WI38 (cell line): ENCODE measurements at regions not wholly inside any gene's neighbourhood (a gene's known extent, or its start where the extent isn't known, plus 50 kb on each side); places are given as distances from the start of the nearest gene placed in this dataset.
"Not testable (repeated sequence)": the region's sequence is repeated elsewhere in the genome, so short reads cannot be mapped to it uniquely, and the experiment has no call there.

Experiments
- H3K4me3 ChIP-seq: 2 replicates; pipeline ENCODE4 v1.5.1; 2011; ENCODE audit warnings: low read depth, mild to moderate bottlenecking, control low read depth, low read length
- TF ChIP-seq, protein P1 (sequence below): IDR thresholded peaks from 2 replicates; pipeline ENCODE4 v1.5.1; 2012; ENCODE audit warnings: low read depth, mild to moderate bottlenecking, control low read depth, low read length

DNA sequence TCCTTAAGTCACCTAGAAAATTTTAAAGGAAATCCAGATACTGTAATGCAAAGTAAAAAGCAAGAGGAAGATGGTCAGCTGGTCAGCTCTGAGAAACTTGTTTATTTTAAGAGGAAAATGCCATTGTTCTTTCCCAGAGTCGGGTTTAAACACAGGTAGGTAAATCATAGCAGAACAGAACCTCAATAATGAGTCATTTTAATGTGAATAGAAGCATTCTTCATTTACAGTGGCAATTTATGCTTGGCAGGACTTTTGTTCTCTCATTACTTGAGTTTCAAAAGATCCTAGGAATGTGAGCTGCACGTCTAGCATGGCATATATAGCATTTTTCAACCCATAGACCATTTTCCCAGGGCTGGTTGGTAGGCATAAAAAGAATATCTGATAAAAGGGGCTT is 132.3 kb downstream of the LIG4 start:
- no peak overlapping the region for H3K4me3 ChIP-seq
- TF ChIP-seq, protein P1, sequence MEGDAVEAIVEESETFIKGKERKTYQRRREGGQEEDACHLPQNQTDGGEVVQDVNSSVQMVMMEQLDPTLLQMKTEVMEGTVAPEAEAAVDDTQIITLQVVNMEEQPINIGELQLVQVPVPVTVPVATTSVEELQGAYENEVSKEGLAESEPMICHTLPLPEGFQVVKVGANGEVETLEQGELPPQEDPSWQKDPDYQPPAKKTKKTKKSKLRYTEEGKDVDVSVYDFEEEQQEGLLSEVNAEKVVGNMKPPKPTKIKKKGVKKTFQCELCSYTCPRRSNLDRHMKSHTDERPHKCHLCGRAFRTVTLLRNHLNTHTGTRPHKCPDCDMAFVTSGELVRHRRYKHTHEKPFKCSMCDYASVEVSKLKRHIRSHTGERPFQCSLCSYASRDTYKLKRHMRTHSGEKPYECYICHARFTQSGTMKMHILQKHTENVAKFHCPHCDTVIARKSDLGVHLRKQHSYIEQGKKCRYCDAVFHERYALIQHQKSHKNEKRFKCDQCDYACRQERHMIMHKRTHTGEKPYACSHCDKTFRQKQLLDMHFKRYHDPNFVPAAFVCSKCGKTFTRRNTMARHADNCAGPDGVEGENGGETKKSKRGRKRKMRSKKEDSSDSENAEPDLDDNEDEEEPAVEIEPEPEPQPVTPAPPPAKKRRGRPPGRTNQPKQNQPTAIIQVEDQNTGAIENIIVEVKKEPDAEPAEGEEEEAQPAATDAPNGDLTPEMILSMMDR: no peak

DNA sequence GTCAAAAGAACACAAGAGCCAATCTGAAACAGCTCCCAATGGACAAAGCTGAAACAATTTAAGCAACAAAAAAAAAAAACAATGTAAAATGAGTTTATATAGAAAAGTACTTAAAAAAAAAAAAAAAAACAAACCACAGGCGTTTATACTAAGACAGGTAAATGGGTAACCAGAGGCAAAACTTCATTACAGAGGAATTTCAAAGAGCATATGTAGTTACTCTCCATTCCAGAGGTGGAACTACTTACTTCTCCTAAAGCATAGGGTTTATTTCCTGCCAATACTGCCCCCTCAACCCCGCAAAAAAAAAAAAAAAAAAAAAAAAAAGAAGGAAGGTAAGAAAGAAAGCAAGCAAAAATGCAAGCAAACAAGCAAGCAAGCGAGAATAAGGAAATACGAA is 132.9 kb downstream of the LIG4 start:
- TF ChIP-seq, protein P1: no peak
- no peak overlapping the region for H3K4me3 ChIP-seq

DNA sequence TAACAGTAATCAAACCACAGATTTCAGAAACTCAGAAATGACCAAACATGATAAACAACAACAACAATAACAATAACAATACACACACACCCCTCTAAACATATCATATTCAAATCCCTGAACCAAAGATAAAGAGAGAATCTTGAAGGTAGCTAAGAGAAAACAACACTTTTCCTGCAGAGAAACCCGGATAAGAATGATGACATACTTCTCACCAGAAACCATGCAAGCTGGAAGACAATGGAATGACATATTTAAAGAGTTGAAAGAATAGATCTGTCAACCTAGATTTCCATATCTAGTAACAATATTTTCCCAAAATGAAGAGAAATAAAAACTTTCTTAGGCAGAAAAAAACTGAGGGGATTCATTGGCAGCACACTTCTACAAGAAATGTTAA is 138.1 kb downstream of the LIG4 start:
- H3K4me3 ChIP-seq: no peak overlapping the region
- TF ChIP-seq, protein P1: no peak

DNA sequence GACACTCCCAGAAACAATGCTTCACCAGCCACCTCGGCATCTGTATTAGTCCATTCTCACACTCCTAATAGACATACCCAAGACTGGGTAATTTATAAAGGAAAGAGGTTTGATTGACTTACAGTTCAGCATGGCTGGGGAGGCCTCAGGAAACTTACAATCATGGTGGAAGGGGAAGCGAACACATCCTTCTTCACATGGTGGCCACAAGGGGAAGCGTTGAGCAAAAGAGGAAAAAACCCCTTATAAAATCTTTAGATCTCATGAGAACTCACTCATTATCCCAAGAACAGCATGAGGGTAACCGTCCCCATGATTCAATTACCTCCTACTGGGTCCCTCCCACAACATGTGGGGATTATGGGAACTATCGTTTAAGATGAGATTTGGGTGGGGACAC is 140.9 kb downstream of the LIG4 start:
- TF ChIP-seq, protein P1: 0 out of 2 replicates have a peak, but pooled peaks have one; percentile 25
- H3K4me3 ChIP-seq: not testable (repeated sequence)

DNA sequence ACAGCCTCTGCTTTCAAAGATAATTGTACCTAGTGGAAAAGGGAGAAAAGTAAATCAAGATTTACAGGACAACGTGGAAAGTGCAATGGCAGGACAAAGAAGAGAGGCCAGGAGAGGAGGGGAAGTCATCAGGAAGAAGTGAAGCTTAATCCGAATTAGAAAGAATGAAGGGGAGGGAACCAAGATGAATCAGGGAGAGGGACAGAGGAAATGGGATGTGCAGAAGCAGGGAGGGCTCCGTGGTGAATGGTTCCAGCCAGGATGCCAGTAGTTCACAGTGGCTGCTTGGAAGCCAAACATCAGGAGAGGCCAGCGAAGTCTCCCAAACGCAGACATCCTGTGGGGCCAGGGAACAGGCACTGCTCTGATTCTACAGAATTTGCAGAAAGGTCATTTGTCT is 144.4 kb downstream of the LIG4 start:
- no peak overlapping the region for H3K4me3 ChIP-seq
- TF ChIP-seq, protein P1: no peak

DNA sequence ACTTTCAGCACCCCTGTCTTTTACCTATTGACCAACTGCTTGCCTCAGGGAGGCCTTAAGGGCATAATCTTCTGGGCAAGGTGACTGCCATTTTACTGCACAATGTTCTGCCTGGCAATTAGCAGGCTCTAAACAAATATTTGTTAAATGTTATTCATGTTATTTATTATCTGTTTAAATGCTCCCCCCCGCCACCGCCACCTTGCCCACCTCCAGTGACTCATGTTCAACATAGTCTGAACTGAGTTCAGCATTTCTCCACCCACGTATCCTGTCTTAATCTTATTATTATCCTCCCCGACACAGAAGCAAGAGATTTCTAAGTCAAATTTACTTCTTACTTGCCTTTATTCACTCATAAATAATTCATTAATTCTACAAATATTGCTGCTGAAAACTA is 144.8 kb downstream of the LIG4 start:
- TF ChIP-seq, protein P1: no peak
- no peak overlapping the region for H3K4me3 ChIP-seq

DNA sequence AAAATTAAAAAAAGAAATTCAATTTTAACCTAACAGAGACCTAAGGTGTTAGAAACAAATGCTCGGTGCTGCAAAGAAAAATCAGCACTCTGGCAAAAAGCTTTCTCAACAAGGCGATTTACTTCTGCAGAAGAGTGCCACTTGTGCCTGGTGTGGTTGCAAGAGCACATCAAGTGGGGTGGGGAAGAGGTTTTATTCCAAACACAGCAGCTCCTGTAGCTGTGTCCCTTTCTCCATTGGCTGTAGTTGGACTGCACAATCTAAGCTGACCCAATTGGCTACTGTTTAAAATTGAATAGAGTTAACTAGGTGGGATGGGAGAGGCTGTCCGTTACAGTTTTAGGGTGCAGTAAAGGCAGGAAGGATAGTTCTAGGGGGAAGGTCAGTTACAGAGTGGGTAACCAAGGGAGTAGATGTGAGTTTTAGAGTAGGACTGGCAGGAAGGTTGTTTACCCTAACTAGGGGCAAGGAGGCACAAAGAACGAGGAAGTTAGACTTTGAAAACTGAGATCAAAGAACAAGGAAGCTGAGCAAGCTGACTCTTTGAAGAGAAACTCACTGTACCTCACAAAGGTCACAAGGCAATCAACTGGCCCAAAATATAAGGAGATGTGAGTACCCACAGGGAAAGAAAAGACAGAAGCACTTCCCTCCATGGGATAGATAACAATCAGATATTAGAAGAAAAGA is 145.7 kb downstream of the LIG4 start:
- TF ChIP-seq, protein P1: no peak
- H3K4me3 ChIP-seq: no peak overlapping the region

DNA sequence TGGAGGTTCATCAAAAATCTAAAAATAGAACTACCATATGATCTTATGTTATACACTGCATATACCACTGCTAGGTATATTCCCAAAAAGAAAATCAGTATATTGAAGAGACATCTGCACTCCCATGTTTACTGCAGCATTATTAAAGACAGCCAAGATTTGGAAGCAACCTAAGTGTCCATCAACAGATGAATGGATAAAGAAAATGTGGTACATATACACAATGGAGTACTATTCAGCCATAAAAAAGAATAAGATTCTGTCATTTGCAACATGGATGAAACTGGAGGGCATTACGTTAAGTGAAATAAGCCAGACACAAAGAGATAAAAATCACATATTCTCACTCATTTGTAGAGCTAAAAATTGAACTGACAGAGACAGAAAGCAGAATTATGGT is 151.0 kb downstream of the LIG4 start:
- not testable (repeated sequence) for H3K4me3 ChIP-seq
